Choroid plexus epithelial cell (primary cell): ENCODE measurements at regions not wholly inside any gene's neighbourhood (a gene's known extent, or its start where the extent isn't known, plus 50 kb on each side); places are given as distances from the start of the nearest gene placed in this dataset.

Source experiments
- DNase-seq: peaks from one replicate; pipeline ENCODE4 v3.0.0-alpha.2; 2010; ENCODE audit warnings: low read depth
- H3K4me3 ChIP-seq: 2 replicates; pipeline ENCODE4 v1.5.1; 2011; ENCODE audit warnings: low read depth, mild to moderate bottlenecking, control low read depth, low read length, moderate library complexity
- TF ChIP-seq, protein P1 (sequence below): conservative IDR thresholded peaks from 2 replicates; pipeline ENCODE4 v1.5.1; 2011; ENCODE audit warnings: low read depth, mild to moderate bottlenecking, control low read depth, inconsistent platforms, low read length, moderate library complexity

DNA sequence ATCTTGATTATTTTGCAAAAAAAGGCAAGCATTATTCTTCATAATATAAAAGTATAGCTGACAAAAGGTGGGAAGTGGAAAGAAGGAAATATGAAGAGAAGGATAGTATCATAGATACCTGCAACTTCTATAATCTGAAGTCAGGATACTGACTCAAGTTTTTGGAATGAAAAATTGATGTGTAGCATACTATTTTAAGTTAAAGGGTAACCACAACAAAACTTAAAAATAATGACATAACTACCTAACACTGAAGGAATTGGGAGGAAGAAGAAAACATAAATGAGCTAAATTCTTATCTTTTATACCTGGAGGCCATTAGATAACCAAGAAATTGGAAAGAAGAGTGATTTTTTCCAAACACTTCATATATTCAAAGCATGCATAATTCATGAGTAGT, 51.8 kb upstream of the TLE1 start:
- no peak overlapping the region for H3K4me3 ChIP-seq
- TF ChIP-seq, protein P1, sequence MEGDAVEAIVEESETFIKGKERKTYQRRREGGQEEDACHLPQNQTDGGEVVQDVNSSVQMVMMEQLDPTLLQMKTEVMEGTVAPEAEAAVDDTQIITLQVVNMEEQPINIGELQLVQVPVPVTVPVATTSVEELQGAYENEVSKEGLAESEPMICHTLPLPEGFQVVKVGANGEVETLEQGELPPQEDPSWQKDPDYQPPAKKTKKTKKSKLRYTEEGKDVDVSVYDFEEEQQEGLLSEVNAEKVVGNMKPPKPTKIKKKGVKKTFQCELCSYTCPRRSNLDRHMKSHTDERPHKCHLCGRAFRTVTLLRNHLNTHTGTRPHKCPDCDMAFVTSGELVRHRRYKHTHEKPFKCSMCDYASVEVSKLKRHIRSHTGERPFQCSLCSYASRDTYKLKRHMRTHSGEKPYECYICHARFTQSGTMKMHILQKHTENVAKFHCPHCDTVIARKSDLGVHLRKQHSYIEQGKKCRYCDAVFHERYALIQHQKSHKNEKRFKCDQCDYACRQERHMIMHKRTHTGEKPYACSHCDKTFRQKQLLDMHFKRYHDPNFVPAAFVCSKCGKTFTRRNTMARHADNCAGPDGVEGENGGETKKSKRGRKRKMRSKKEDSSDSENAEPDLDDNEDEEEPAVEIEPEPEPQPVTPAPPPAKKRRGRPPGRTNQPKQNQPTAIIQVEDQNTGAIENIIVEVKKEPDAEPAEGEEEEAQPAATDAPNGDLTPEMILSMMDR, result no peak
- no peak for DNase-seq

DNA sequence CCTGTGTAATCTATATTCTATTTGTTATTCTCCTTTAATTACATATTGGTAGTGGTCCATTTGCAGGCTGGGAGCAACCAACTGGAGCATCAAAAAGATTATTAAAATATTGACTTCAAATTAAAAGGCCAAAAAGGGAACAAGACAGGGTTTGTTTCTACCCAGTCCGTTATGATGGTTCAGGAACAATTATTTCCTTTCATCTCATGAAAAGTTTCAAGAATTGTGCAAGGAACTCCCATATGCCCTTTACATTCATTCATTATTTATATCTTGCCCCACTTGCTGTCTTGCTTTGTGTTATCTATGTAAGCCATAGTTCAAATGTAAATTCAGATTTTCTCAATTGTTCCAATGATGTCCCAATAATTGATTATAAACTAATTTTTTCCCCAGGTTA, 58.7 kb upstream of the TLE1 start:
- no peak overlapping the region for H3K4me3 ChIP-seq
- TF ChIP-seq, protein P1, result no peak
- DNase-seq, result no peak

DNA sequence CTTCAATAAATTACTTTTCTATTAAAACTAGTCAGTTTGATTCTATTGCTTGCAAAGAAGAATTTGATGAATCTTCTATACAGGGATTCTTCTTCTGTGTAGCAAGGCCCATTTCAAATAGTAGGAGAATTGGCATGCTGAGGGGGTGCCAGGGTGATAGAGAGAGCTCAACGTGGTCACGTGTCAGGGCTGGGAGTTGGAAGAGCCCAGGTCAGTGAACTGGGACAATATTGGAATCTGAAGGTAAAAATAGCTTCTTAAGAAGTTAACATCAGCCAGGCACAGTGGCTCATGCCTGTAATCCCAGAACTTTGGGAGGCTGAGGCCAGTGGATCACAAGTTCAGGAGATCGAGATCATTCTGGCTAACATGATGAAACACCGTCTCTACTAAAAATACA, 64.1 kb upstream of the TLE1 start:
- no peak overlapping the region for H3K4me3 ChIP-seq
- DNase-seq, result no peak
- TF ChIP-seq, protein P1, result no peak

DNA sequence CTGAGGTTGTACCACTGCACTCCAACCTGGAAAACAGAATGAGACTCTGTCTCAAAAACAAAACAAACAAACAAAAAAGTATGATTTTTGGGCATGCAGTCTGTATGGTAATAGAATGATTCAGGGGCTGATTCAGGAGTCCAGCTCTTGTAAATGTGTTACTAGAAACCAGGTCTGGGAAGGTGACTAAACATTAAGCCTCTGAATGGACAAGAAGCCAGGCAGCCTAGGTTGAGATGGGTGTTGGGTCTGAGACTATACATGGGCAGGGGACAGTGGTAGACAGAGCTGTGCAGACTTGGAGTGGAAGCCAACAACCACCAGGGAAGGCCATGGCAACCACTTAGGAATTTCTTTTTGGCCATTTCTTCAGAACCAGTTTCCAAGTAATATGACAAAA, 64.9 kb upstream of the TLE1 start:
- DNase-seq, result no peak
- TF ChIP-seq, protein P1, result no peak
- no peak overlapping the region for H3K4me3 ChIP-seq

DNA sequence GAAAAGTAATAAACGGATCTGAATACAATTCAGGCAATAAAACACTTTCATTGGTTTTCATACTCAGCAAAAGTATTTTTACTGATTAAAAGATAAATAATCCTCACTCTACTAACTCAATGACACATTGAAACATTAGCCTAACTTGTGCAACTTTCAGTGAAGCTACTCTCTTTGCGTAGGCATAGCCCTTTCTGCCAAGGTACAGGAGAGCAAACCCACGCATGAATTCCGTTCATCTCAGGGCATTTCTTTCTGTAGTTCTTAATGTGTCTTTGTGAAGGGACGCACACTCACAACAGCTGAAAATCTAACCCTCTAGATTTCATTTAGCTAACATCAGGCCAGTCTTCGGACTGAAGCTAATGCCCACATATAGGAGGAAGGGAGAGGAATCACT, 66.4 kb upstream of the TLE1 start:
- TF ChIP-seq, protein P1, result no peak
- DNase-seq, result no peak
- H3K4me3 ChIP-seq, result no peak overlapping the region

DNA sequence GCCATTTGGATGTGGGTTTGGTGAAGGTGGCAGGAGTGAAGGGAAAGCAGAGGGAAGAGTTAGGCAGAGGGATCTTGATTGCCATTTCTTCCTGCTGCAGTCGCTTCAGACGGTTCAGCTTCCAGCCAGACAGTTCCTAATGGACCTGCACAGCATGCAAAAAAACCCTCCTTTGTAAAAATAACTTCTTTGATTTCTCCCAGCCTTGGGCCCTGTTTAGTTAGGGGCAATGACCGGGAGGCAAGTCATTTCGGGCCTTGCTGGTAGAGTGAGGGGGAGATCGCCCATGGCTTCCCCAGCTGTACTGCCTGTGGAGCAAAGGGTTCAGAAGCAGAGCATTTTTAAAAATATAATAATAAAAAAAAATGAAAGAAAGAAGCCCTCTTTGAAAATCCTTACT, 67.2 kb upstream of the TLE1 start:
- H3K4me3 ChIP-seq, result no peak overlapping the region
- TF ChIP-seq, protein P1, result no peak
- DNase-seq, result no peak

DNA sequence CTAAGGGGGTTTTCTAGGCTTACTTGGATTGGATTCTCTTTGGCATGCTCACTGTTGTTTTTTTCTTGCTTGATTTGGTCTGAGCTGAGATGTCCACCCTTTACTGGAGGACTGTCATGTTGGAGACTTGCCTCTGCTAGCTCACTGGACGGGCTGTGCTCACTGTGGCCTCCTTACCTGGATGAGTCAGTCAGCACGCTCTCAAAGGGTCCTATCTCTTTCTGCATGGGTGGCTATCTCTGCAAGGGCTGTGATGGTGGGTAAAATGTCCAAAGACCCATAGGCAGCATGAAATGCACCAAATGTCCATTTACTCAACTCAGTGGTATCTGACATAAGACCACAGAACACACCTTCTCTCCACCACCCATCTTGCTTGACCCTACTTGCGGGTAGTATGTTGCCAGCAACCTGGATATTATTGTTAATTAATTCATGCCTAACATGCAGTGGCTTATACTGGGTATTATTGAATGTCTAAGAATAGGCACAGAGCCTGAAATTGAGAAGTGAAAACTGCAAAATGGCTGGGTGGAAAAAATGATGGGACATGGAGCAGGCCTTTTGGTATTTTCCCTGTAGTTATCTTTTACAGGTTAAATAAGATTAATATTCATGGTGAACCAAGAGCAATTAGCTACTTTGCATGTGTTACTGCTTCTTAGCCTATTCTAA, 68.9 kb upstream of the TLE1 start:
- DNase-seq, result no peak
- TF ChIP-seq, protein P1, result no peak
- no peak overlapping the region for H3K4me3 ChIP-seq
